Keratinocyte (primary cell): ENCODE measurements at regions not wholly inside any gene's neighbourhood (a gene's known extent, or its start where the extent isn't known, plus 50 kb on each side); places are given as distances from the start of the nearest gene placed in this dataset.

Source experiments
- CTCF ChIP-seq, 3 experiments: IDR thresholded peaks in 1 of 3; conservative IDR thresholded peaks in 1 of 3; optimal IDR thresholded peaks in 1 of 3; 2 replicates in 2 of 3; 3 replicates in 1 of 3; pipeline versions ENCODE3 to v1.5.1; 2011; ENCODE audit warnings: low read length in 3 of 3, mild to moderate bottlenecking in 3 of 3, moderate library complexity in 2 of 3, control low read depth in 1 of 3, inconsistent platforms in 1 of 3; ENCODE audit not compliant: insufficient read depth in 2 of 3; ENCODE audit errors: extremely low read depth in 1 of 3
- EZH2 ChIP-seq: IDR thresholded peaks from one replicate; pipeline ENCODE4 v1.6.1; 2012; ENCODE audit warnings: inconsistent platforms, mild to moderate bottlenecking, low read length, moderate library complexity

DNA sequence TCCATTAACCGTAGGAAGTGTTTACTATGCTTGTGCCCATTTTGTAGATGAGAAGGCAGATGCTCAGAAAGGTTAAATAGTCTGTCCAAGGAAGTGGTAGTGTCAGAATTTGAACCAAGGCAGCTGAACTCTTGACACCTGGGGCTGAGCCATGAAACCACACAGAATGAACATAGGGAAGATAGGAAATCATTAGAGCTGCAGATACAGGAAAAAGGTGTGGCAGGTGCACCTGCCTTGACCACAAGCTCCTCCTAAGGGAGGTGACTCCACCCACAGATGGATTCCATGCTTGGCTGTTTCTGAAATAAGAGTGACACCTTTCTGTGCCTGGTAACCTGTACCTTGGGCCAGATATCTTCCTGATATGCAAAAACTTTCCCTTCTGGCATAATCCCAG, 69.9 kb upstream of the IGSF21 start:
- TF ChIP-seq CTCF (optimal IDR thresholded peaks at IDR 0.05 in 1 of 3, IDR thresholded peaks at IDR 0.05 in 1 of 3, conservative IDR thresholded peaks at IDR 0.05 in 1 of 3; ENCODE audit: extremely low read depth in 1 of 3, insufficient read depth in 2 of 3, low read length in 3 of 3) (no peak), EZH2 (no peak)
